GM21515 (cell line): ENCODE measurements at regions not wholly inside any gene's neighbourhood (a gene's known extent, or its start where the extent isn't known, plus 50 kb on each side); places are given as distances from the start of the nearest gene placed in this dataset.

ENCODE experiments used
- ATAC-seq: cut with Tn5 transposase; IDR thresholded peaks from one replicate; pipeline ENCODE4 v1.9.1; 2021; ENCODE audit not compliant: unreplicated experiment

DNA sequence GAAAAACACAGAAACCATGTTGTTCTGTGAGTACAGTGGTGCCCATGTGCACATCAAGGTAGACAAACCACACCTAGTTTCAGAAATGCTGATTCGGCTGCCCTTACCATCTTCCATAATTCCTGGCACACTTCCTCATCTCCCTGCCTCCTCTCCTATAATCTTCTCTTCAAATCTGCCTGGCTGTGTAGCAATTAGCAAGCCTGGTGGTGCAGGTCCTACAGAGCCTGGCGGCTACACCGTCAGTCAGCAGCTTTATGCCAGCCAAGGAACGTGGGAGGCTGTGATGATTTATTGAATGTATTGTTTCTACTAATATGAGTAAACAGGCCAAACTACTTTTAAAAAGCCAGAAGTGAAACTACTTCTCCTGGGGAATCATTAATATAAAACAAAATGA lies 106.8 kb downstream of the SEMA6D start:
- no peak for ATAC-seq

DNA sequence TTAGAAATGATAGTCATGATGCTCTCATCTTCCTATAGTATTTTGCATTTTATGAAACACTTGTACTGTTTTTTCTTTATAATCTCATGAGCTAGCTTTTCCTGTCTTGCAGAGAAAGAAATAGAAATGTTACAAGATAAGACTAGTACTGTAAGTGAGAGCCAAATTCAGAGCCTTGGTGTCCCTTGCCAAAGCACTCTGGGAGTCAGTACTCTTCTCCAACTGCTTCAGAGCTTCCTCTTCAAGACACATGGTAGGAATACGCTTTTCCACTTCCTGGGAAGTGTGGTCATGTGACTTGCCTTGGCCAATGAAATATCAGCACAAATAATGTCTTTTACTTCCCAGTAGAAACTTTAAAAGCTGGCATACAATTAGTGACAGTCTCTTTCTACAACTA lies 112.4 kb downstream of the SEMA6D start:
- ATAC-seq, result no peak

DNA sequence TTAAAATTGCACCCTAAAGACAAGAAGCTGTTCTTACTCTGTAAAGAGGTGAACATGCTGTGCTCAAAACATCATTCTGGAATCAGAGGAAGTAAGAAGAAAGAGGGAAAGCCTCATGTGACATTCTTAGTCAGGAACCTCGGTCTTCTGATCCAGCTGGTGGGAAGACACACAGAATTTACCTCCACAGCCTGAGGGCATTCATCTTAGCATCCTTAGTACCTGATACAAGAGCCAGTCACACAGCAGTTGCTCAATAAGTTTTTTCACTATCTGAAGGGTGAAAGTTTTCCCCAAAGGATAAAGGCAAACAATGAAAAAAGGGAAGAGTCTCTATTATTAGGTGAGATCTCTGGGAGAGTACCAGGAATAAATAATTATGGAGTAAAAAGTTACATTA lies 116.8 kb downstream of the SEMA6D start:
- no peak for ATAC-seq

DNA sequence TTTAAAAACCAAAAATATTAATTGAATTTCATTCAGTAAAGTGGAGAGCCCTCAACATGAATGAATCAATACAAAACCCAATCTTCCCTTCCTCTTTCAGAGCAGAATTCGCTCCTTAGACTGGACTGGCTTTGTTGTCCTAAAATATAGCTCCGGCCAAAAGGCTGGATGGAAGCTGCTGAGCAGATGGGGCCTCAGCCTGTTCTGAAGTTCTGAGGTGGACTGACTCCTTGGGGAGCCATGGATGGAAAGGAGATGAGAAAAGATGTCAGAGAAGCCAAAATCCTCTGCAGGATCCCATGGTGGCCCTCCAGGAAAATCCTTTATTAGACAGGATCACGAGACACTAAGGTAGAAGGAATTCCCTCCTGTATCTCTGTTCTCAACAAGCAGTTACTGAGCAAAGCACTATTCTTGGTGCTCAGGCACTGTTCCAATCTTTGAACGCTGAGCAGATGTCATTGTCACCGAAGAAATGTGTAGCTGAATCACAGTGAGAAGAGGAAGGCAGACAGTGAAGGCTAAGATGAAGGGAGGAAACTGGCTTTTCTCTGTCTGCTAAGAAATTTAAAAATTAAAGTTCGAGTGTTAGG lies 122.0 kb downstream of the SEMA6D start:
- no peak for ATAC-seq

DNA sequence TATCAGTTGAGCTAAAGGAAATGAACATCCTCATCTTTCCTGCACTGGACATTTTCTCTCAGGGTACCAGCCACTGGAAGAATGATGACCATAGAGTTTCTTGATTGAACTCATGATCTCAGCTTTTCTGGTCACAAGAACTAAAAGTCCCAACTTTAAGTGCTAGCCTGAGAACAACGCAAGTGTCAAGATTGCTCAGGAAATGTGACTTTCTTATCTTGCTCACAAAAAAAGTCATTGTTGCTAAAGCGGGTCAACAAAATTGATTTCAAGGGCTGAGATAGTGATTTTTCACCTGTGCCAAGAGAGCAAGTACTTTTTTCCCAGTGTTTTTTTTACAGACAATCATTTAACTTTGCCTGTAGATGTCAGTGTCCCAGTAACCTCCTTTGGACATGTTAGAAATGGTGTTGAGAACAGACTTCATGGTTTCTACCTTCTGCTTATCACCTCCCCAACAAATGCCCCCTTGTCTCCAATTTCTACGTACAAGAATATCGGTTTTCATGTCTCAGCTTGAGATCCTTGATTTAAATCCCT lies 125.9 kb downstream of the SEMA6D start:
- no peak for ATAC-seq

DNA sequence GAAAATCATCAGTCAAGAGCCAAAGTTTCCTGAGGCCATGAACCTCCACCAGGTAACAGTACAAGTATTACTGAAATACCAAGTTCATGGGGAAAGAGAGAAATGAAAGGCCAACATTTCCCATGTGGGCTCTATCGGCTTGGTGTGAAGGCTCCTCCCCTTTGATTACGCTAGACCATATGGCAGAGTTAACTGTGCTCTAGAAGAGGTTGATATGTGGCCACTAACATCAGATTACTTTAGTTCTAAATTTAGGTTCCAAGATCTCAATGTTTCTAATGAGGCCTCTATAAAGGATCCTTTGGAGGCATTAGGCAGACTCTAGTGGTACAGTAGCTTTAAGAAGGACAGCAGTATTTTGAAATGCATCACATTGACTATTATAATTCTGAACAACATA lies 127.1 kb downstream of the SEMA6D start:
- no peak for ATAC-seq

DNA sequence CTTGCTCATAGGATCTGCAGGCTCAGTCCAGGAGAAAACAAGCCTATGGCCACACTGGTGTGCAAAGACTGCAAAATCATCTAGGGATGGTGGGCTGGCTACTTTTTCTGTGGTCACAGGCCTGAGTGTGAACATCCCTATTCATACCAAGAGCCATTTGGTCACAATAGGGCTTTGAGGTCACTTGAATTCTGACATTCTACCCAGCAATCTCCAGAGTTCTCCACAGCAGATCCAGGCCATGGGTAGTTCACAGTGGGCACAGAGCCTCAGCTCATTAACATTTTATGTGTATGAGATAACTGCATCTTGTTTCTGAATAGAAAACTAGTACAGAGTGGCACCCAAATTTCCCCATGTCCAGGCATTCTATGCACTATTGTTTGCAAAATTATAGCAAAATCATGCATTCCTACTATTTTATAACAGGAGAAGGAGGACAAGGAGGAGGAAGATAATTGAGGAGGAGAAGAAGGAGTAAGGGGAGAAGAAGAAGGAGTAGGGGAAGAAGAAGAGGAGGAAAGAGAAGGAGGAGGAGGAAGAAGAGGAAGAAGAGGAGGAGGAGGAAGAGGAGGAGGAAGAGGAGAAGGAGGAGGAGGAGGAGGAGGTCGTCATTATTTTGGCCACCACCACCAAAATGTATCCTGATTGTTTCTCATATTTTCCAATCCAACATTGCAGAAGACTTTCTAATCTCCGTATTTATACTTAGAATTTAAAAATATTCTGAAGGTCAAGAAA lies 129.0 kb downstream of the SEMA6D start:
- ATAC-seq, result no peak

DNA sequence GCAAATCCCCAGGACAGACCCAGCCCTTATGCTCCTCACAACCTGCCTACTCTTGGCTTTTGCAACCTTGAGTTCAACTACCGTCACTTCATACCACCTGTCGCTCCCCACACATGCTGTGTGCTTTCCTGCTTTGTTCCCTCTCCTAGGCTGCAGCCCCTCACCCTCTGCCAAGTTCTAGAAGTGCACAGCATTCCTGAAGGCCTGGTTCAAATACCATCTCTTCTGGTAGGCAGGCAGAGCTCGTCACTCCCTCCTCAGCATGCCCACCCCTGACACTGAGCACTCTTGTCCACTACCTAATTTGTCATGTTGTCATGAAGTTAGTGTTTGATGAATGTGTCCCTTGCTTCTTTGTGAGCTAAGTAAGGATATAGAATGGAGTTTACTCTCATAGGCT lies 129.6 kb downstream of the SEMA6D start:
- ATAC-seq, result no peak

DNA sequence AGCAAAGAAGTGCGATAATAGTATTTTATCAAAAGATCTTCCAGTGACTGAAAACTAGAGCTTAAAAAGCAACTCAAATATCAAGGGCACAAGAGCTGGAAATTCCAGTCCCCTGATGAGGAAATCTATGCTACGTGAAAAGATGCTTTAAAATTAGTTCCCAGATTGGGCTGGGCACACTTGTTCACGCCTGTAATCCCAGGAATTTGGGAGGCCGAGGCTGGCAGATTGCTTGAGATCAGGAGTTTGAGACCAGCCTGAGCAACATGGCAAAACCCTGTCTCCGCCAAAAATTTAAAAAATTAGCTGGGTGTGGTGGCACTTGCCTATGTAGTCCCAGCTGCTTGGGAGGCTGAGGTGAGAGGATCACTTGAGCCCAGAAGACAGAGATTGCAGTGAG lies 138.8 kb downstream of the SEMA6D start:
- ATAC-seq, result no peak

DNA sequence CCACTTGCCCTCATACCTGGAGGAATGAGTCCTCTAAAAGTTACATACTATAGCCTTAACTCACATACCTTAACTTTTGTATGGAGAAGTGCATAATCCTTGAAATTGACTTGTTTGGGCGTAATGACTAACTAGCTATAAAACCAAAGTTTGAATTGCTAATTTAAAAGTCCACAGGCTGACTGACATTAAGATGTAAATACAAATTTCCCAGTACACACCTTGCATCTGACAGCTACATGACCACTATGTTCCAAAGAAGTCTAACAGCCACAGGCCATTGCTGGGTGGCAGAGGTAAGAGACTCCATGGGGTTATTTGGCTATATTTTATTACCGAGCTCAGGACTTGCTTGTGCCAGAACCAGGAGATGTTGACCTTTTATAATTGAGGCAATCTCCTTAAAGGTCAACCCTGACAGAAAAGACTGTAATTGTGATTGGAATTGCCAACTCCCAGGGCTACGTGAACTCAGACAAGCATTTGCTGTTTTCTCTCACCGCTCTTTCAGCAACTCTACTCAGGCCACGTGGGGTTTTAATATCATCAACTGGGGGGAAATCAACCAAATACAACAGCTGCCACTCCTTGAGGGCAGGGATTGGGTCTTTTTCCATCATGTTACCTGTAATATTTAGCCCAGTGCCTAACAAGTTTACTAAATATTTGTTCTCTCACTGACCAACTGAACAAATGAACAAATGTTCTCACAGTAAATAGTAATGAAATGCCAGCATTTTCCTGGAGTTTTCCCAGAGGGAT lies 139.9 kb downstream of the SEMA6D start:
- no peak for ATAC-seq

DNA sequence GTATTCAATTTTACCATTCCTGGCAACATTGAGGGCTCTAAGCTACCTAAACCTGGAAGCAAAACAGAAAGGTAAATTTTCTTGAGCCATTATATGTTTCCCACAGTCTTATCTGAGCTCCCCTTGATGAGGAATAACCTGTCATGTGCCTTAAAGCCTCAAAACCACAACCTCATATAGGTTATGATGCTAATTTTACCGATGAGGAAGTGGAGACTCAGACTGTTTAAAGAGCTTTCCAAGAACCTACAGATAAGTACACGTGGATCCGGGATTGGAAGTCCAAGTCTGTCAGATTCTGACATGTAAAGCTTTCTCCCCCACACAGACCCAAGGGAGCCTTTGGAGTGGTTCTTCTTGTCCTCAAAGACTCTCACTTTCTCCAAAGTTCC lies 140.5 kb downstream of the SEMA6D start:
- peak; percentile 53 for ATAC-seq

DNA sequence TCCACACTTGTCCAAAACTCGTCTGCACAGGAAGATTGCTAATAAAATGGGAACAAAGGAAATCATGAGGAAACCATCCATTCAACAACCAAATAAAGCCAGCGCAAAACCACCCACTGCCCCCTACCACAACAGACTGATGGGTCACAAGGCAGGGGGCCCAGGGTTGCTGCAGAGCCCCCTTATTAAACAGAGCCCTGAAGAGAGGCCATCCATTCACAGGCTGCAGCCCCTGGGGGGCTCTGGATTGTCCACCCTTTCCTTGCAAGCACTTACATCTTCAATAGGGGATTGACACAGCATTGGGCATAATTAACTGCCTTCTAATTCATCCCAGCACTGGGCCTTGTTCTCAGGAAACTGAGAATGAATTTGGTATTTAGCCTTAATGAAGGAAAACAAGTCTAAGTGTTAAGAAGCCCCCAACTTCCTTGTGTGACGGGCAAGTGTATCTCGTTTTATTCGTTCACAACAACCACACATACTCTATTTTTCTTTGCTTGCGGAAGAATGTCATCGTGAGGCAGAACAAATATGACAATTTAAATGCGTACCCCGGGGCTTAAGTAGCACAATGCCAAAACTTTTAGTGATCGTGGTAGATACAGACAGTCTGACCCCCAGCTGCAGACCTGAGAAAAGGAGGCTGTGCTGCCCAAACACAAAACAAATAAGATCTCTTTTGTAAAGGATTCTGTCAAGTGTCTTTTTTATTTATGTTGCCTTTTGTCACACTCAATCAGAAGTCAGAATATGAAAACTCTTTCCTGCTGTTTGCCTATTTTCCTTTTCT lies 144.0 kb downstream of the SEMA6D start:
- ATAC-seq, result no peak

DNA sequence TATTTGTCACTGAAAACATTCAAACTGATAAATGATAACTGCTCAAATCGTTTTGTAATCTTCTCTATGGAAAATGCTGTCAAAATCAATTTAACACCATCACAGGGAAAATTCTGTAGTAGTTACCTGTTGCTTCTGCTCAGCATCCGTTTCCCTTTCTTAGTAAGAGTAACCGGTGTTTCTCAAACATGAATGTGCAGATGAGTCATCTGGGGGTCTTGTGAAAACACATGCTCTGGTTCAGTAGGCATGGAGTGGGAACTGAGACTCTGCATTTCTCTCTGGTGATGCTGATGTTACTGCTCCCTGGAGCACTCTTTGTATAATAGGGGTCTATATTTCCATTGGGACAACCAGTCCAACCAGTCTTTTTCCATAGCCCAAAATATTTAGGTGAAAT lies 145.1 kb downstream of the SEMA6D start:
- ATAC-seq, result peak; percentile 70

DNA sequence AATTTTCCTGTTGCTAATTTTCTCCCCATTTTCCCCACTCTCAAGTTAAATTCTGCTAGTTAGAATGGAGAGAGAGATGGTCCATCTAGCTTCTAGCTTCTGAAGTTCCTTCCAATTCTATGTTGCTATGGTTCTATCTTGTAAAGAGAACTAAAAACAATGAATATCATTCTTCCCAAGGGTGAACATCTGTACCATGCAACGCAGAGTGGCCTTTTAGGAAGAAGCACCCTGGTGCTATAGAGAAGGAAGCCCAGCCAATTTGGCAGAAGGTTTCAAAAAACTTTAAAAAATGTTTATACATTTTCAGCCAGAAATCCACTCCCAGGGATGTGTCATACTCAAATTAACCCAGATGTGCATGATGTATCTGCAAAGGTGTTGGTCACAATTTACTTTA lies 149.1 kb downstream of the SEMA6D start:
- no peak for ATAC-seq

DNA sequence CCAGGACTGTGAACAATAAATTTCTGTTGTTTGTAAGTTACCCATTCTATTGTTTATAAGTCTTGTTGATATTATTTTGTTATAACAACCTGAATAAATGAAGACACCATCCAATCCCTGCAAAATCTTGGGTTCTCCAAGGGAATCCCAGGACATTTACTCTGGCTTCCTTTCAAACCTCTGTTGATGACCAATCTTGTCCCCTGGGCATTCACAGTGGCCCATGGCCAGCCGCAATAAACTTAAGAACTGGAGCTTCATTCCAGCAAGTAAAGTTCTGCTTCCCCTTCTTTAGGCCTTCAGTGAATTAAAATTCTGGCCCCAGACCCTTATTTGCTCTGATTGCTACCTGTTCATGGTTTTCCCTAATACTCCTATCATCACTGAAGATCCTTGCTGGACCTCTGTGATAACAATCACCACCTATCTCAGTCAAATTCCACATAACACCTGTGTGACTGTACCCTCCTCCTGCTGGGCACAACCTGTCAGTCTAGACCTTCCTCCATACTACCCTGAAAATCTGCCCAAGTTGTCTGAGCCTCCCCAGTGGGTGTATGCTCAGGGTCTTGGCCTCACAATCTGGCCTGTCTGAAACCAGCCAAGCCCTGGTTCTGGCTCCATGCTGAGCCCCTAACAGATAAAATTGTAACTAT lies 153.1 kb downstream of the SEMA6D start:
- no peak for ATAC-seq

DNA sequence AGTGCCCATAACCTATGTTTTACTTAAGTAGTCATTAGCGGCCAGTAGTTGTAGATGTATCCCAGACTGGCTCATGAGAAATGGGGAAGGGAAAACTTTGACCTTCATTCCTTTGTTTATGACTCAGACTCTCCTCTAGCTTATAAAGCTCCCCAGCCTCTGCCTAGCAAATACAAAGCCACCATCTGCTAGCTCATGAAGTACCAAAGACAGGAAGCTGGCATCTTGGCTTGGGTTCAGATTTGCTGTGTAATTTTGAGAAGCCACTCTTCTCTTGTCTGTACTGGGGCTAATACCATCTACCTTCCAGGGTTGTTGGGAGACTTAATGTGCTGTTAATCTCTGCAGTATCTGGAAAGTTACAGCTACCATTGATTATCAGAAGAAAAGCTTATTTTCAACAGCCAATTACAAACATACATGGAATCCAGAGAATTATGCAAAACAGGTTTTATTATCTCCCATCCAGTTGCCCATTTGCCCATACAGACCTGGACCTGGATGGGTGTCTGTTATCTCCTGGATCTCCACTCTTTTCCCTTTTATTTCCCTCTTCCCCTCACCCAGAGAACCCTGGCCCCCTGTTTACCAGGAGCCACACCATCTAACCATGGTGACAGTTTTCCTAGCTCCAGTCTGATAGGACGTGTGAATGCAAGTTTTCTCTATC lies 153.8 kb downstream of the SEMA6D start:
- no peak for ATAC-seq

DNA sequence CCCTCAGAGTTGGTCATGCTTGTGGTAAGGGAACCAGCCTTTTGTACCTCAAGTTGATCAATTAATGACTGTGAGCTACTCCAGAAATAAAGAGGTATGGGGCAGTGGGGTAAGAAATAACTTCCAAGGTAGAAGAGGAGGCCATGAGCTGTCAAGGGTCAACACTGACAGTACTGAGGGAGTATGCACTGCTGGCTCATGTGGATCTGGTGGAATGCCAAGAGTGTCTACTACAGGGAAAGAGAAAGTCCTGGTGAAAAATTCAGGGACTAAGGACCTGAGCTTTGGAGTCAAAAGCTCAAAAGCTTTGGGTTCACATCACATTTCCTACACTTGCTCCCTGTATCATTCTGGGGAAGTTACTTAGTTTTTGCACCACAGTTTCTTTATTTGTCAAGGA lies 154.9 kb downstream of the SEMA6D start:
- no peak for ATAC-seq

DNA sequence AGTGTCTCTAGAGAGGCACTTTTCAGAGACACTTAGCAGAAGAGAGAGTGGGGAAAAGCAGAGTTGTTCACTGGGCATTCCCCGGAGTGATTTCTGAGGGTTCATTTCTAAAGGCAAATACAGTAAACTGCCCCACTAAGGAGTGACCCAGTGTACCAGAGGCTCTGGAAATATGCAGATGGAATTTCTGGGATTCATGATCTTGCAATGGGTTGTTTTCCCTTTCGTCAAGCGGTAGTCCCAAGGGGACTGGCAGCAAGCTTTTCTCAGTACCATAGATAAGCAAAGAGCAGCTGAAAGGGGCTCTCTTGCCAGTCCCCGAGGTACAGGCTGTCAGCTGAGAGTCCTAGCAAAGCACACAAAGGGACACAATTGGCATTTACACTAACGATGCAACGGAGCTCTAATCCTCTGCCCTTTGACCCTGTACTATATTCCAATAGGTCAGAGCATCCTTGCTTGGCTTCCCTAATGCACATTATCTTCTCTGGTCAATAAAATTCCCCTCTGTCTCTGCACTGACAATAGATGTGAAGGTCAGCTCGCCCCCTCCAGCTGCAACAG lies 155.6 kb downstream of the SEMA6D start:
- ATAC-seq, result no peak

DNA sequence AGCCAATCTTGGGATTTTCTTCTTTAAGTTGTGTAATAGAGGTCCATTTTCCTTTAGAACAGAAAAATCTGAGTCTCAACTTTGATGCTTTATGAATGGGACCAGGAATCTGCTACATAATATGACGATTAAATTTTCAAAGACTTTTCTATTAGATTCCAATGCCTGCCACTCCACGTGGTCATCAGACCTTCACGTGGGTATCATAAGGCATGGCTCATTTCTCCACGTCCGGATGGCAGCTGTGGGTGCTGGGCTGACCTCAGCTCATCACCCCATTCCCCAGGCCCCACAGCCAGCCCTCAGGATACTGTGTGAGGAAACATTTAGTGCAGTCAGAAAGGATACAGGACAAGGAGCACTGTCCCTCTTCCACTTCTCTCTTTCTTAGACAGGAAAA lies 159.7 kb downstream of the SEMA6D start:
- no peak for ATAC-seq

DNA sequence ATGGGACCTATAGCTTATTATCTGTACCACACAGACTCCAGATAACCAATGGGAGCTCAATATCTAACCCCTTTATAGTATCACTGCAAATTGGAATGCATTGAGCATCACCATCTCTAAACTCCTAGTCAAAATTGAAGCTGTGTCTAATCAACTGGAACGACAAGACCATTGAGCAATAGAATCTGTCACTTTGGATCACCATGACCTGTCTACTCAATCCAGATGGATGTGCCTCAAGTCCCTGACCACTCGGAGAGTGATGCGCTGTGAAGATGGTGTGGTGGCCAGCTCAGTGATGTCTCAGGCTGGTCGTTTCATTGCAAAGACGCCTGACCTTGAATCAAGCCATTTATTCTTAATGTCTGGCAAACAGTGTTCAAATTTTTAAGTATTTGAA lies 160.5 kb downstream of the SEMA6D start:
- ATAC-seq, result no peak
